GM23338 (cell line): ENCODE measurements at regions not wholly inside any gene's neighbourhood (a gene's known extent, or its start where the extent isn't known, plus 50 kb on each side); places are given as distances from the start of the nearest gene placed in this dataset.

Source experiments
- ATAC-seq: fragments of 200-7000 bp; cut with Tn5 transposase; 3 replicates; pipeline ENCODE4 v1.9.1; 2020
- DNase-seq: peaks from one replicate; pipeline ENCODE4 v3.0.0-alpha.2; 2015; ENCODE audit warnings: low spot score
- H2AFZ ChIP-seq: fragments of 200-600 bp; sonication (generic); 2 replicates; pipeline ENCODE4 v1.8.0; 2016; ENCODE audit warnings: antibody characterized with exemption, mild to moderate bottlenecking, moderate library complexity
- H3F3A ChIP-seq: fragments of 200-600 bp; sonication (generic); replicated peaks from 2 replicates; pipeline ENCODE4 v1.8.0; 2017; ENCODE audit warnings: antibody characterized with exemption, mixed run types, low read depth
- H3K27ac ChIP-seq: fragments of 200-600 bp; sonication (generic); 2 replicates; pipeline ENCODE4 v1.6.1; 2016; ENCODE audit warnings: low read depth
- H3K27me3 ChIP-seq: fragments of 200-600 bp; sonication (generic); 2 replicates; pipeline ENCODE4 v1.8.0; 2016; ENCODE audit warnings: mild to moderate bottlenecking, mixed run types, moderate library complexity; ENCODE audit not compliant: insufficient read depth
- H3K36me3 ChIP-seq: fragments of 200-600 bp; sonication (generic); 2 replicates; pipeline ENCODE4 v1.8.0; 2016; ENCODE audit warnings: mild to moderate bottlenecking; ENCODE audit not compliant: insufficient read depth
- H3K4me1 ChIP-seq: fragments of 200-600 bp; sonication (generic); 2 replicates; pipeline ENCODE4 v1.8.0; 2016; ENCODE audit warnings: mild to moderate bottlenecking, moderate library complexity; ENCODE audit not compliant: insufficient read depth
- H3K4me2 ChIP-seq: fragments of 200-600 bp; sonication (generic); 2 replicates; pipeline ENCODE4 v1.7.1; 2017; ENCODE audit warnings: mixed run types
- H3K4me3 ChIP-seq: fragments of 200-600 bp; sonication (generic); 2 replicates; pipeline ENCODE4 v1.6.1; 2016; ENCODE audit warnings: mixed run types
- H3K79me2 ChIP-seq: fragments of 200-600 bp; sonication (generic); replicated peaks from 2 replicates; pipeline ENCODE4 v1.8.0; 2017; ENCODE audit warnings: mild to moderate bottlenecking; ENCODE audit not compliant: insufficient read depth
- H3K9me2 ChIP-seq: fragments of 200-600 bp; sonication (generic); 2 replicates; pipeline ENCODE4 v1.8.0; 2017; ENCODE audit not compliant: insufficient read depth
- H4K20me1 ChIP-seq: fragments of 200-600 bp; sonication (generic); replicated peaks from 2 replicates; pipeline ENCODE4 v1.8.0; 2017; ENCODE audit warnings: mild to moderate bottlenecking; ENCODE audit not compliant: insufficient read depth
- H3K27ac Mint-ChIP-seq: 2 replicates; pipeline ENCODE4 v1.8.0; 2020; ENCODE audit warnings: inconsistent platforms, mild to moderate bottlenecking, moderate library complexity, mixed read lengths
- H3K27me3 Mint-ChIP-seq: 3 replicates; pipeline ENCODE4 v1.8.0; 2022; ENCODE audit warnings: low read depth, mild to moderate bottlenecking, moderate library complexity, mixed read lengths, inconsistent platforms; ENCODE audit not compliant: insufficient read depth, poor library complexity
- H3K36me3 Mint-ChIP-seq: 3 replicates; pipeline ENCODE4 v1.8.0; 2021; ENCODE audit warnings: low read depth, mild to moderate bottlenecking, inconsistent platforms, moderate library complexity, mixed read lengths
- H3K4me1 Mint-ChIP-seq: 3 replicates; pipeline ENCODE4 v1.8.0; 2020; ENCODE audit warnings: mild to moderate bottlenecking, inconsistent platforms, mixed read lengths
- H3K4me3 Mint-ChIP-seq: 3 replicates; pipeline ENCODE4 v1.8.0; 2021; ENCODE audit warnings: moderate library complexity, mild to moderate bottlenecking, inconsistent platforms, mixed read lengths
- H3K9me3 Mint-ChIP-seq: 3 replicates; pipeline ENCODE4 v1.8.0; 2020; ENCODE audit warnings: moderate library complexity, mild to moderate bottlenecking, inconsistent platforms, mixed read lengths
- CREB1 ChIP-seq: fragments of 250-450 bp; sonication (Bioruptor Pico); IDR thresholded peaks from 2 replicates; pipeline ENCODE4 v1.5.0; 2020; ENCODE audit warnings: low read depth, mild to moderate bottlenecking, moderate library complexity
- NANOG ChIP-seq: IDR thresholded peaks from 2 replicates; pipeline ENCODE4 v1.6.1; 2016; ENCODE audit warnings: antibody characterized with exemption, borderline replicate concordance
- STAT1 ChIP-seq: IDR thresholded peaks from one replicate; pipeline ENCODE4 v1.6.1; 2016; ENCODE audit warnings: antibody characterized with exemption; ENCODE audit not compliant: unreplicated experiment
- ZNF114 ChIP-seq: fragments of 250-450 bp; sonication (Bioruptor Pico); IDR thresholded peaks from 2 replicates; pipeline ENCODE4 v1.5.0; 2020; ENCODE audit warnings: mild to moderate bottlenecking, moderate library complexity
- ZNF331 ChIP-seq: fragments of 250-450 bp; sonication (Bioruptor Pico); IDR thresholded peaks from 2 replicates; pipeline ENCODE4 v1.5.0; 2020; ENCODE audit warnings: low read depth, mild to moderate bottlenecking, moderate library complexity
- TF ChIP-seq, protein P1 (sequence below): IDR thresholded peaks from one replicate; pipeline ENCODE4 v1.6.1; 2018; ENCODE audit warnings: antibody characterized with exemption; ENCODE audit not compliant: unreplicated experiment

DNA sequence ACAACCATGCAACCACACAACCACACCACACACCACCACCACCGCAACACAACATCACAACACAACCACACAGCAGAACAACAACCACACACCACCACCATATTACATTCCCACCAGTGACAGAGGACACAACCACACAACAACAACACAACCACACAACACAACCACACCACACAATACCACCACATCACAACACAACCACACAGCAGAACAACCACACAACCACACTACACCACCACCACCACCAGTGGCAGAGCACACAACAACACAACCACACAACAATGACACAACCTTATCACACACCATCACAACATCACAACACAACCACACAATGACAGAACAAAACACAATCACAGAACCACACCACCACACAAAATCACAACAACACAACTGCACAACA is 313.0 kb upstream of the MYT1L start:
- H3K9me3 Mint-ChIP-seq, result peaks cover 8% of the 10 kb centered on the region
- ATAC-seq (no peak), DNase-seq (no peak)
- Histone ChIP-seq H4K20me1 (no peaks in the 10 kb centered on the region), H3F3A (no peaks in the 10 kb centered on the region), H3K36me3 (no peaks in the 10 kb centered on the region), H3K4me1 (no peaks in the 10 kb centered on the region), H3K27me3 (no peaks in the 10 kb centered on the region), H2AFZ (no peak overlapping the region), H3K27ac (no peak overlapping the region), H3K4me3 (no peak overlapping the region), H3K79me2 (no peaks in the 10 kb centered on the region), H3K9me2 (no peaks in the 10 kb centered on the region), H3K4me2 (no peak overlapping the region)
- TF ChIP-seq ZNF331 (CRISPR knock-in tag), result no peak
- TF ChIP-seq, protein P1, sequence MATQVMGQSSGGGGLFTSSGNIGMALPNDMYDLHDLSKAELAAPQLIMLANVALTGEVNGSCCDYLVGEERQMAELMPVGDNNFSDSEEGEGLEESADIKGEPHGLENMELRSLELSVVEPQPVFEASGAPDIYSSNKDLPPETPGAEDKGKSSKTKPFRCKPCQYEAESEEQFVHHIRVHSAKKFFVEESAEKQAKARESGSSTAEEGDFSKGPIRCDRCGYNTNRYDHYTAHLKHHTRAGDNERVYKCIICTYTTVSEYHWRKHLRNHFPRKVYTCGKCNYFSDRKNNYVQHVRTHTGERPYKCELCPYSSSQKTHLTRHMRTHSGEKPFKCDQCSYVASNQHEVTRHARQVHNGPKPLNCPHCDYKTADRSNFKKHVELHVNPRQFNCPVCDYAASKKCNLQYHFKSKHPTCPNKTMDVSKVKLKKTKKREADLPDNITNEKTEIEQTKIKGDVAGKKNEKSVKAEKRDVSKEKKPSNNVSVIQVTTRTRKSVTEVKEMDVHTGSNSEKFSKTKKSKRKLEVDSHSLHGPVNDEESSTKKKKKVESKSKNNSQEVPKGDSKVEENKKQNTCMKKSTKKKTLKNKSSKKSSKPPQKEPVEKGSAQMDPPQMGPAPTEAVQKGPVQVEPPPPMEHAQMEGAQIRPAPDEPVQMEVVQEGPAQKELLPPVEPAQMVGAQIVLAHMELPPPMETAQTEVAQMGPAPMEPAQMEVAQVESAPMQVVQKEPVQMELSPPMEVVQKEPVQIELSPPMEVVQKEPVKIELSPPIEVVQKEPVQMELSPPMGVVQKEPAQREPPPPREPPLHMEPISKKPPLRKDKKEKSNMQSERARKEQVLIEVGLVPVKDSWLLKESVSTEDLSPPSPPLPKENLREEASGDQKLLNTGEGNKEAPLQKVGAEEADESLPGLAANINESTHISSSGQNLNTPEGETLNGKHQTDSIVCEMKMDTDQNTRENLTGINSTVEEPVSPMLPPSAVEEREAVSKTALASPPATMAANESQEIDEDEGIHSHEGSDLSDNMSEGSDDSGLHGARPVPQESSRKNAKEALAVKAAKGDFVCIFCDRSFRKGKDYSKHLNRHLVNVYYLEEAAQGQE, result no peak
- TF ChIP-seq STAT1, result no peak
- no peak for TF ChIP-seq NANOG
- H3K27me3 Mint-ChIP-seq, result peaks cover 8% of the 10 kb centered on the region
- H3K27ac Mint-ChIP-seq, result no peak overlapping the region
- H3K36me3 Mint-ChIP-seq, result peaks cover 4% of the 10 kb centered on the region; the same call in 2 of the 3 replicates
- H3K4me1 Mint-ChIP-seq, result peaks cover 1% of the 10 kb centered on the region; the same call in 2 of the 3 replicates
- H3K4me3 Mint-ChIP-seq, result no peak overlapping the region

DNA sequence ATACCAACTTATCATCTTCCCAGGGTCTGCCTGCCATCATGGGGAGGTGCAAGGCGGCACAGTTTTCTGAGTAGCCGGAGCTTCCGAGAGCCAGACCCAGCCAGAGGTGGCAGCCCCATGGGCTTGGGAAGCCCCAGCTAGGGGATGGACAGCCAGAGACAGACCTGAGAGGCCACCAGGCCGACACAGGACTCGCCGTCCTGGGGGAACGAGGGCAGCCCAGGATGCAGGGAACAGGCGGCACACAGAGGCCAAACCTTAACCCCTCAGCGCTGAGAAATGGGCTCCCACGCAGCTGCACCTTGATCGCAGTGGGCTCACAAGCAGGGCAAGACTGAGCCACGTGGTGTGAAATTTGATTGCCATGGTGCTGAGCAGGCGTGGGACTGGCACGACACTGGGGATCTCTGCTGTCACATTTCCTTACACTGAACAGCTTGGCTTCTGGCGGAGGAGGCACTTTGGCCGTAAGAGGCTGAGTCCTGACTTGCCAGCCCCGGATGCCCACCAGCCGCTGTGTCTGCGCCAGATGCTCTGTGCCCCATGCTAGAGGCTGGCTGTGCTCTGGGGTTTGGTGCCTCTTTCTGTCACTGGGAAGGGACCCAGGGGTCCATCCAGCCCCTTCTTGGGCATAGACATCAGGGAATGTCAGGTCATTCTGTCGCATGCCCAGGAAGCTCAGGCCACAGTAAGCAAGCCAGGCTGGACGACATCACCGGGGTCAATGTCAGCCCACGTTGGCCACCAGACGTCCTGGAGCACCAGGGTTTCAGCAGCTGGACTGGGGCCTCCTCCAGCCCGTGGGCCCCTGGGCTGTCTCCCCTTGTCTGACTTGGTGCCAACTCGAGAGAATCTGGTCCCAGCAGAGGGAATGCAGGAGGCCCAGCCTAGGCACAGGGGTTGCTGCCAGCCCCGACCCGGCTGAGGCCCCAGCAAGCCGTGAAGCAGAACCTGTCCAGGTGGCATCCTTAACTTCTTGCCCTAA is 312.1 kb upstream of the MYT1L start:
- Histone ChIP-seq H3K36me3 (no peaks in the 10 kb centered on the region), H3K9me2 (no peaks in the 10 kb centered on the region), H3K79me2 (no peaks in the 10 kb centered on the region), H3F3A (no peaks in the 10 kb centered on the region), H3K4me2 (no peak overlapping the region), H3K27ac (no peak overlapping the region), H2AFZ (no peak overlapping the region), H4K20me1 (no peaks in the 10 kb centered on the region), H3K4me3 (no peak overlapping the region), H3K27me3 (no peaks in the 10 kb centered on the region), H3K4me1 (no peaks in the 10 kb centered on the region)
- Mint-ChIP-seq H3K36me3 (peaks cover 4% of the 10 kb centered on the region; the same call in 1 of the 3 replicates), H3K9me3 (peaks cover 4% of the 10 kb centered on the region; the same call in 2 of the 3 replicates), H3K4me1 (peaks cover 3% of the 10 kb centered on the region; the same call in 2 of the 3 replicates), H3K27ac (no peak overlapping the region), H3K27me3 (peaks cover 8% of the 10 kb centered on the region), H3K4me3 (no peak overlapping the region)
- DNase-seq (no peak), ATAC-seq (no peak)
- no peak for TF ChIP-seq CREB1
- TF ChIP-seq, protein P1, result no peak
- TF ChIP-seq ZNF331 (CRISPR knock-in tag), result no peak
- TF ChIP-seq ZNF114 (CRISPR knock-in tag), result no peak
